HL-60 (cell line): ENCODE measurements at regions not wholly inside any gene's neighbourhood (a gene's known extent, or its start where the extent isn't known, plus 50 kb on each side); places are given as distances from the start of the nearest gene placed in this dataset.

ENCODE experiments used
- DNase-seq, 2 experiments: peaks; one replicate each; pipeline ENCODE4 v3.0.0-alpha.2; 2010 to 2020; ENCODE audit warnings: low read depth in 1 of 2, low spot score in 1 of 2
- H3K27ac ChIP-seq: fragments of 250-450 bp; sonication (Bioruptor Pico); replicated peaks from 2 replicates; pipeline ENCODE4 v1.5.1; 2020; ENCODE audit warnings: mild to moderate bottlenecking, moderate library complexity
- H3K27me3 ChIP-seq: fragments of 250-450 bp; sonication (Bioruptor Pico); 2 replicates; pipeline ENCODE4 v1.5.1; 2021; ENCODE audit warnings: mild to moderate bottlenecking, moderate library complexity; ENCODE audit not compliant: insufficient read depth, poor library complexity, severe bottlenecking
- H3K4me3 ChIP-seq: replicated peaks from 2 replicates; pipeline ENCODE4 v1.5.1; 2011; ENCODE audit warnings: mild to moderate bottlenecking, control low read depth, low read length; ENCODE audit not compliant: insufficient read depth
- CTCF ChIP-seq: IDR thresholded peaks from one replicate; pipeline ENCODE4 v1.5.1; 2011; ENCODE audit warnings: low read length, control low read depth, inconsistent platforms; ENCODE audit not compliant: insufficient read depth
- GABPA ChIP-seq: IDR thresholded peaks from 2 replicates; pipeline ENCODE4 v1.6.1; 2012; ENCODE audit warnings: low read depth
- POLR2AphosphoS5 ChIP-seq: IDR thresholded peaks from 2 replicates; pipeline ENCODE4 v1.6.1; 2012; ENCODE audit warnings: low read depth
- REST ChIP-seq: IDR thresholded peaks from 2 replicates; pipeline ENCODE4 v1.6.1; 2012; ENCODE audit warnings: low read depth; ENCODE audit not compliant: insufficient replicate concordance
- SPI1 ChIP-seq: IDR thresholded peaks from 2 replicates; pipeline ENCODE4 v1.6.1; 2012; ENCODE audit warnings: low read depth, mild to moderate bottlenecking, borderline replicate concordance

- no peak for DNase-seq
- H3K4me3 ChIP-seq = no peak overlapping the region
- no peaks in the 10 kb centered on the region for H3K27me3 ChIP-seq
- no peak overlapping the region for H3K27ac ChIP-seq
- no peak for TF ChIP-seq SPI1
- no peak for TF ChIP-seq GABPA
- no peak for TF ChIP-seq REST
- no peak for TF ChIP-seq CTCF
- no peak for TF ChIP-seq POLR2AphosphoS5
Observed at GRCh38 chr14:39991041-39991440, 558.8 kb upstream of the FBXO33 start.

GRCh38 chr14:39988939-39989338 is 556.7 kb upstream of the FBXO33 start:
- DNase-seq = no peak
- peak; percentile 30 for TF ChIP-seq CTCF
- no peak for TF ChIP-seq POLR2AphosphoS5
- no peak overlapping the region for H3K27ac ChIP-seq
- no peaks in the 10 kb centered on the region for H3K27me3 ChIP-seq
- no peak overlapping the region for H3K4me3 ChIP-seq

- Histone ChIP-seq H3K4me3 (no peak overlapping the region), H3K27ac (no peak overlapping the region), H3K27me3 (no peaks in the 10 kb centered on the region)
- TF ChIP-seq GABPA (no peak), SPI1 (no peak), POLR2AphosphoS5 (no peak), CTCF (no peak), REST (no peak)
- no peak for DNase-seq
Observed at GRCh38 chr14:39984323-39984722, 552.1 kb upstream of the FBXO33 start.

- no peak for DNase-seq
- Histone ChIP-seq H3K4me3 (no peak overlapping the region), H3K27ac (no peak overlapping the region), H3K27me3 (no peaks in the 10 kb centered on the region)
- TF ChIP-seq SPI1 (no peak), POLR2AphosphoS5 (no peak), CTCF (no peak), REST (no peak), GABPA (no peak)
Observed at GRCh38 chr14:39977198-39977597, 545.0 kb upstream of the FBXO33 start.
